Ovary (tissue), 7 donors: ENCODE measurements at regions not wholly inside any gene's neighbourhood (a gene's known extent, or its start where the extent isn't known, plus 50 kb on each side); places are given as distances from the start of the nearest gene placed in this dataset.

Experiments
- DNase-seq, 5 donors: peaks; one replicate each; pipeline ENCODE4 v3.0.0-alpha.2; 2019 to 2020
- H3K27ac ChIP-seq, 2 donors: fragments of 200-600 bp; one replicate each; pipeline versions ENCODE4 v1.5.1 to v1.8.0; 2019 to 2022
- H3K27me3 ChIP-seq: fragments of 200-600 bp; one replicate; pipeline ENCODE4 v1.8.0; 2022
- H3K36me3 ChIP-seq: fragments of 200-600 bp; sonication (generic); one replicate; pipeline ENCODE4 v1.5.1; 2019
- H3K4me1 ChIP-seq: one replicate; pipeline ENCODE4 v1.8.1; 2013; ENCODE audit warnings: mild to moderate bottlenecking, moderate library complexity; ENCODE audit not compliant: insufficient read depth
- H3K4me3 ChIP-seq: fragments of 200-600 bp; sonication (generic); one replicate; pipeline ENCODE4 v1.5.1; 2017
- H3K9me3 ChIP-seq, 2 donors: fragments of 200-600 bp in 1 of 2; sonication (generic) in 1 of 2; one replicate each; pipeline versions ENCODE4 v1.5.1 to v1.8.1; 2013 to 2019; ENCODE audit warnings: mild to moderate bottlenecking in 1 of 2, moderate library complexity in 1 of 2
- EP300 ChIP-seq: sonication (generic); formaldehyde crosslinking; IDR thresholded peaks from one replicate; pipeline ENCODE4 v1.6.1; 2017; ENCODE audit warnings: antibody characterized with exemption
- POLR2A ChIP-seq: fragments of 450-650 bp; IDR thresholded peaks from one replicate; pipeline ENCODE4 v1.6.1; 2017; ENCODE audit warnings: antibody characterized with exemption, mild to moderate bottlenecking, moderate library complexity
- WGBS, 3 donors: extraction: QIAGEN DNeasy Blood & Tissue Kit in 1 of 3; methylation state at CpG; one replicate each; pipeline versions ENCODE4 v1.1.5 to v1.1.7; 2013 to 2017; 5-methylcytosine and 5-hydroxymethylcytosine counted together
- intact Hi-C, 4 donors: fragments of 100-400 bp; cut with DNase I; formaldehyde crosslinking; loops; one replicate each; pipeline versions ENCODE4 v1.11.0 to v1.15.1; 2022 to 2023
- TF ChIP-seq, protein P1 (sequence below), 3 donors: fragments of 450-650 bp in 2 of 3; fragments of 200-600 bp in 1 of 3; IDR thresholded peaks; one replicate each; pipeline versions ENCODE4 v1.5.1 to v1.8.0; 2016 to 2022; ENCODE audit warnings: antibody characterized with exemption in 3 of 3, mild to moderate bottlenecking in 1 of 3
- donor health status: DM: no; HTN: no; CAD: no; lungs with moderate emphysema.
- donor health status: DM: no; HTN: no; CAD: no.
- donor health status: Bipolar disorder and iron deficiency.
- donor health status: DM: no; HTN: no; CAD: no.
- donor health status: DM: yes; HTN: yes; CAD: no.

GRCh38 chr9:1170918-1171317 is 120.8 kb downstream of the DMRT2 start:
- no peak for DNase-seq
- Histone ChIP-seq H3K27me3 (no peaks in the 10 kb centered on the region), H3K4me1 (no peaks in the 10 kb centered on the region), H3K36me3 (no peaks in the 10 kb centered on the region), H3K9me3 (no peaks in the 10 kb centered on the region), H3K27ac (no peak overlapping the region), H3K4me3 (no peak overlapping the region)
- TF ChIP-seq POLR2A (no peak), EP300 (no peak)
- TF ChIP-seq, protein P1, sequence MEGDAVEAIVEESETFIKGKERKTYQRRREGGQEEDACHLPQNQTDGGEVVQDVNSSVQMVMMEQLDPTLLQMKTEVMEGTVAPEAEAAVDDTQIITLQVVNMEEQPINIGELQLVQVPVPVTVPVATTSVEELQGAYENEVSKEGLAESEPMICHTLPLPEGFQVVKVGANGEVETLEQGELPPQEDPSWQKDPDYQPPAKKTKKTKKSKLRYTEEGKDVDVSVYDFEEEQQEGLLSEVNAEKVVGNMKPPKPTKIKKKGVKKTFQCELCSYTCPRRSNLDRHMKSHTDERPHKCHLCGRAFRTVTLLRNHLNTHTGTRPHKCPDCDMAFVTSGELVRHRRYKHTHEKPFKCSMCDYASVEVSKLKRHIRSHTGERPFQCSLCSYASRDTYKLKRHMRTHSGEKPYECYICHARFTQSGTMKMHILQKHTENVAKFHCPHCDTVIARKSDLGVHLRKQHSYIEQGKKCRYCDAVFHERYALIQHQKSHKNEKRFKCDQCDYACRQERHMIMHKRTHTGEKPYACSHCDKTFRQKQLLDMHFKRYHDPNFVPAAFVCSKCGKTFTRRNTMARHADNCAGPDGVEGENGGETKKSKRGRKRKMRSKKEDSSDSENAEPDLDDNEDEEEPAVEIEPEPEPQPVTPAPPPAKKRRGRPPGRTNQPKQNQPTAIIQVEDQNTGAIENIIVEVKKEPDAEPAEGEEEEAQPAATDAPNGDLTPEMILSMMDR (IDR thresholded peaks at IDR 0.05): no peak
- intact Hi-C loops: no loop called here
- WGBS, 3 donors: 51 to 66% (median 61%) methylated on average over 3 of the region's 3 CpGs

DNA sequence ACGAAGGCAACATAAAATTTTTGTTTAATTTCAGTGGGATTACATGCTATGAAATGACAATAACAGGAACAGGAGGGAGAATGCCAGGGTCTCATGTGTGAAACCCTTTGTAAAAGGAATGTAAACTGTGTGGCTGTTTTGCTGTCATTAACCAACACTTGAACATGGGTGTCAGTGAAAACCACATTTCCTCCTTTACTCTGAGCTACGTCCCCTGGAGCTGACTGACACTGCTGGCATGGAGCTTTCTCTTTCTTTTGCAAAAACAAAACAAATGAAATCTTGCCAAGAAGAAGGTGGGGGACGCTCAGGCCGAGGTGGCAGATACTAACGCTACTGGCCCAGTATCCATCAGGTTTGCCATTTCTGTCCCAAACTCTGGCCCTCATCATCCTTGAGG is 121.4 kb downstream of the DMRT2 start:
- Histone ChIP-seq H3K36me3 (no peaks in the 10 kb centered on the region), H3K9me3 (no peaks in the 10 kb centered on the region), H3K4me1 (no peaks in the 10 kb centered on the region), H3K27me3 (no peaks in the 10 kb centered on the region), H3K4me3 (no peak overlapping the region), H3K27ac (no peak overlapping the region)
- no peak for DNase-seq
- 51 to 62% (median 56%) methylated on average over 5 of the region's 5 CpGs for WGBS, 3 donors
- intact Hi-C loops: no loop called here
- TF ChIP-seq POLR2A: no peak
- no peak for TF ChIP-seq EP300
- TF ChIP-seq, protein P1 (IDR thresholded peaks at IDR 0.05): no peak

DNA sequence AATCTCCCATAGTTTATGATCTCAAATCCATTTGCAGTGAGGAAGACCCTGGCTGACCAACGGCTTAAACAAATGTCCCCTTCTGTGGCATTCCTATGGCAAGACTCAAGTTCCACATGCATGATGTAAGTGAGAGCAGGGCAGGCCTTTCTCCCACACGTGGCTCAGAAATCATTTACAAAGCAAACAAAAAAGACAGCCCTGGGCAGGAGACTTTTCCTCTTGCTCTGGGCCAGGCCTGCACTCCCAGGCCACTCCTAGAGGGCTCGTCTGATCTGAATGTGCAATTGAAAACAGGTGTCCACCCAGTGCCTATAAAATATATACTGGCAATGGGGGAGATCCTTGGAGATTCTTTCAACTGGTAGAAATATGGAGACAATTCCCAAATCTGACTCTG is 123.1 kb downstream of the DMRT2 start:
- no peak overlapping the region for H3K4me3 ChIP-seq
- no peaks in the 10 kb centered on the region for H3K27me3 ChIP-seq
- 15 to 34% (median 27%) methylated on average over 3 of the region's 3 CpGs for WGBS, 3 donors
- H3K36me3 ChIP-seq: no peaks in the 10 kb centered on the region
- H3K4me1 ChIP-seq: no peaks in the 10 kb centered on the region
- DNase-seq: no peak
- intact Hi-C loops: no loop called here
- no peak for TF ChIP-seq POLR2A
- TF ChIP-seq, protein P1 (IDR thresholded peaks at IDR 0.05): no peak
- TF ChIP-seq EP300: no peak
- H3K9me3 ChIP-seq: no peaks in the 10 kb centered on the region
- no peak overlapping the region for H3K27ac ChIP-seq

- intact Hi-C loops: no loop called here
- 14 to 31% (median 21%) methylated on average over 6 of the region's 6 CpGs for WGBS, 3 donors
- Histone ChIP-seq H3K4me3 (no peak overlapping the region), H3K27me3 (no peaks in the 10 kb centered on the region), H3K36me3 (no peaks in the 10 kb centered on the region), H3K27ac (no peak overlapping the region), H3K9me3 (no peaks in the 10 kb centered on the region), H3K4me1 (no peaks in the 10 kb centered on the region)
- no peak for DNase-seq
- TF ChIP-seq, protein P1 (IDR thresholded peaks at IDR 0.05): no peak
- TF ChIP-seq POLR2A (no peak), EP300 (no peak)
Observed at GRCh38 chr9:1173993-1174392, 123.8 kb downstream of the DMRT2 start.

GRCh38 chr9:1179366-1179765 is 129.2 kb downstream of the DMRT2 start:
- no peak for DNase-seq
- TF ChIP-seq, protein P1 (IDR thresholded peaks at IDR 0.05): no peak
- TF ChIP-seq POLR2A: no peak
- TF ChIP-seq EP300: no peak
- no peak overlapping the region for H3K27ac ChIP-seq
- H3K9me3 ChIP-seq: no peaks in the 10 kb centered on the region
- WGBS, 3 donors: 35 to 37% (median 35%) methylated on average over 2 of the region's 2 CpGs
- H3K36me3 ChIP-seq: no peaks in the 10 kb centered on the region
- intact Hi-C loops: no loop called here
- no peaks in the 10 kb centered on the region for H3K27me3 ChIP-seq
- no peaks in the 10 kb centered on the region for H3K4me1 ChIP-seq
- H3K4me3 ChIP-seq: no peak overlapping the region
